Fibroblast of mammary gland (primary cell): ENCODE measurements at regions not wholly inside any gene's neighbourhood (a gene's known extent, or its start where the extent isn't known, plus 50 kb on each side); places are given as distances from the start of the nearest gene placed in this dataset.

Experiments
- DNase-seq: peaks from one replicate; pipeline ENCODE4 v3.0.0-alpha.2; 2010; ENCODE audit warnings: low read depth
- H3K4me3 ChIP-seq: 2 replicates; pipeline ENCODE4 v1.5.1; 2011; ENCODE audit warnings: low read depth, mild to moderate bottlenecking, low read length, moderate library complexity; ENCODE audit not compliant: control insufficient read depth
- TF ChIP-seq, protein P1 (sequence below): conservative IDR thresholded peaks from 2 replicates; pipeline ENCODE4 v1.5.1; 2011; ENCODE audit warnings: low read depth, low read length, inconsistent platforms; ENCODE audit not compliant: control insufficient read depth, insufficient read depth

DNA sequence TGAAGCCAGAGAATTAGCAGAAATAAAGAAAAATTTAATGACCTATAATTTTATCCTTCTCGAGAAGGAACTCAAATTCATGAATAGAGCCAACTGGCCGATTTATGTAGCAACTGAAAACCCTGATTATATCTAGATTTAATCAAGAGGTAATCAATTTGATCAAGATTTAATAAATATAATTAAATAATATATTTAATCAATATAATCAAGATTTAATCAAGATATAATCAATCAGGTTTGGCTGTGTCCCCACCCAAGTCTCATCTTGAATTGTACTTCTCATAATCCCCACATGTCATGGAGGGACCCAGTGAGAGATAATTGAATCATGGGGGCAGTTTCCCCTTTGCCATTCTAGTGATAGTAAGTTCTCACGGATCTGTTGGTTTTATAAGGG is 181.2 kb upstream of the CDIN1 start:
- no peak overlapping the region for H3K4me3 ChIP-seq
- TF ChIP-seq, protein P1, sequence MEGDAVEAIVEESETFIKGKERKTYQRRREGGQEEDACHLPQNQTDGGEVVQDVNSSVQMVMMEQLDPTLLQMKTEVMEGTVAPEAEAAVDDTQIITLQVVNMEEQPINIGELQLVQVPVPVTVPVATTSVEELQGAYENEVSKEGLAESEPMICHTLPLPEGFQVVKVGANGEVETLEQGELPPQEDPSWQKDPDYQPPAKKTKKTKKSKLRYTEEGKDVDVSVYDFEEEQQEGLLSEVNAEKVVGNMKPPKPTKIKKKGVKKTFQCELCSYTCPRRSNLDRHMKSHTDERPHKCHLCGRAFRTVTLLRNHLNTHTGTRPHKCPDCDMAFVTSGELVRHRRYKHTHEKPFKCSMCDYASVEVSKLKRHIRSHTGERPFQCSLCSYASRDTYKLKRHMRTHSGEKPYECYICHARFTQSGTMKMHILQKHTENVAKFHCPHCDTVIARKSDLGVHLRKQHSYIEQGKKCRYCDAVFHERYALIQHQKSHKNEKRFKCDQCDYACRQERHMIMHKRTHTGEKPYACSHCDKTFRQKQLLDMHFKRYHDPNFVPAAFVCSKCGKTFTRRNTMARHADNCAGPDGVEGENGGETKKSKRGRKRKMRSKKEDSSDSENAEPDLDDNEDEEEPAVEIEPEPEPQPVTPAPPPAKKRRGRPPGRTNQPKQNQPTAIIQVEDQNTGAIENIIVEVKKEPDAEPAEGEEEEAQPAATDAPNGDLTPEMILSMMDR, result no peak
- no peak for DNase-seq

DNA sequence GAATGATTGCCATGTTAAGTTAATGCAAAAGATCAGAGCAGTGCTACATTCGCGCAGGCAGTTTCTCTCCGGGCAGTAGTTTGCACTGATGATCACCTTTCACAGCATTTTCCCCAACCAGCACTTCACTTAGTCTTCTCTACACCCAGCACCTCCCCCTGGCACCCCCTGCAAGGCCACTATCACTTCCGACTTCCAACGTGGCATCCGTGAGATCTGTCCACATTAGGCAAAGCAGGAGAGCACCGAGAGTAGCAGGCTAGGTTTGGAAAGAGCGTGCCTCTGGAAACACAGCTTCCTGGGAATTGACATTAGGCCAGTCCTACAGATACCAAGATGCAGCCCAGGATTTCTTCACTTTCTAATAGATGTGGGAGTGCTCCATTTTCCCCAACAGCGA is 180.2 kb upstream of the CDIN1 start:
- DNase-seq, result no peak
- TF ChIP-seq, protein P1, result no peak

DNA sequence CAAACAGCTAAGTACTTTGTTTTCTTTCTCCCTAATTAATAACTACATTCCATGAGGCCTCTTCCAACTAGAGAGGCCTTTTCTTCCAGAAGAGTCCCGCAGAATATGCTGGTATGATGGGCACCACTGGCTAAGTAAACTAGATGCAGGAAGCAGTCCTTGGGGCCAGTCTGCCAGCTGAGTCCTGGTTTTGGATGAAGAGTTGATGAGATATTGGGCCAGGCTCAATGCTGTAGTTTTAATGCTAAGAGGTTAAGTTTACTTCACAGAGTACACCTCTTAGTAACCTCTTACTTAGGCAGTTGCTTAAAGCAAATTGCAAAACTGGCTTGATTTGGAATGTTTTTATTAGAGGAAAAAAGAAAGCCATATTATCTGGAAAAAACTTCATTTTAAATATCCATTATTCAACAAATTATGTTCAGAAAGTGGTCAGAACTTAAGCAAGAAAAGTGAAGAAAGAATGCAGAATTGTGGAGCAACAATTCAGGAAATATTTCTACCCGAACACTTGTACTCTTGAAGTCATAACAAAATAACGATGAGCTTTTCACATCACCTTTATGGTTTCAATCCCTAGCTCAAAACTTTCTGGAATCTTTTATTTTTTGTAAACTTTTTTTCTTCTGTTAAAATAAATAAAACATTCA is 178.4 kb upstream of the CDIN1 start:
- H3K4me3 ChIP-seq, result no peak overlapping the region
- TF ChIP-seq, protein P1, result no peak
- no peak for DNase-seq

More for the DNA sequence above, 180.2 kb upstream of the CDIN1 start:
- H3K4me3 ChIP-seq, result no peak overlapping the region

- no peak for DNase-seq
- TF ChIP-seq, protein P1, result no peak
- no peak overlapping the region for H3K4me3 ChIP-seq
Observed at GRCh38 chr15:36401586-36401966, 177.8 kb upstream of the CDIN1 start.

GRCh38 chr15:36403351-36403750 is 176.1 kb upstream of the CDIN1 start:
- no peak overlapping the region for H3K4me3 ChIP-seq
- DNase-seq, result no peak
- TF ChIP-seq, protein P1, result no peak

GRCh38 chr15:36406366-36406765 is 173.1 kb upstream of the CDIN1 start:
- no peak overlapping the region for H3K4me3 ChIP-seq

More at GRCh38 chr15:36406366-36406765, 173.1 kb upstream of the CDIN1 start:
- TF ChIP-seq, protein P1, result no peak
- no peak for DNase-seq
